Fibroblast of lung (primary cell): ENCODE measurements at regions not wholly inside any gene's neighbourhood (a gene's known extent, or its start where the extent isn't known, plus 50 kb on each side); places are given as distances from the start of the nearest gene placed in this dataset.

Source experiments
- DNase-seq, 2 donors: peaks; one replicate each; pipeline versions ENCODE4 v3.0.0 to v3.0.0-alpha.2; 2010; ENCODE audit warnings: low read depth in 2 of 2
- H2AFZ ChIP-seq: 2 replicates; pipeline ENCODE4 v1.5.1; 2012; ENCODE audit warnings: low read length, control low read depth, inconsistent platforms
- H3K27ac ChIP-seq: 2 replicates; pipeline ENCODE4 v1.5.1; 2011; ENCODE audit warnings: low read length, control low read depth; ENCODE audit not compliant: insufficient read depth
- H3K27me3 ChIP-seq: 2 replicates; pipeline ENCODE4 v1.5.1; 2011; ENCODE audit warnings: mild to moderate bottlenecking, low read length; ENCODE audit not compliant: control insufficient read depth, insufficient read depth
- H3K36me3 ChIP-seq: 2 replicates; pipeline ENCODE4 v1.5.1; 2011; ENCODE audit warnings: low read length; ENCODE audit not compliant: control insufficient read depth, insufficient read depth
- H3K4me1 ChIP-seq: 2 replicates; pipeline ENCODE4 v1.5.1; 2011; ENCODE audit warnings: low read length; ENCODE audit not compliant: control insufficient read depth, insufficient read depth; ENCODE audit errors: extremely low read depth
- H3K4me2 ChIP-seq: 2 replicates; pipeline ENCODE4 v1.5.1; 2011; ENCODE audit warnings: low read length, control low read depth; ENCODE audit not compliant: insufficient read depth; ENCODE audit errors: extremely low read depth
- H3K4me3 ChIP-seq, 4 experiments: fragments of 200-600 bp in 1 of 4; sonication (generic) in 1 of 4; replicated peaks in 1 of 4; 2 replicates each; pipeline ENCODE4 v1.5.1; 2011 to 2016; ENCODE audit warnings: low read length in 4 of 4, low read depth in 3 of 4, mild to moderate bottlenecking in 3 of 4, control low read depth in 2 of 4, inconsistent platforms in 1 of 4, mixed read lengths in 1 of 4; ENCODE audit not compliant: insufficient read depth in 1 of 4; ENCODE audit errors: control extremely low read depth in 1 of 4
- H3K79me2 ChIP-seq: 2 replicates; pipeline ENCODE4 v1.5.1; 2012; ENCODE audit warnings: mild to moderate bottlenecking, low read length, inconsistent platforms; ENCODE audit not compliant: control insufficient read depth, insufficient read depth
- H3K9ac ChIP-seq: 2 replicates; pipeline ENCODE4 v1.5.1; 2011; ENCODE audit warnings: mild to moderate bottlenecking, low read length, control low read depth; ENCODE audit not compliant: insufficient read depth
- H3K9me3 ChIP-seq: 2 replicates; pipeline ENCODE4 v1.5.1; 2012; ENCODE audit warnings: low read depth, low read length; ENCODE audit not compliant: control insufficient read depth, insufficient read depth
- H4K20me1 ChIP-seq: 2 replicates; pipeline ENCODE4 v1.5.1; 2011; ENCODE audit warnings: low read length; ENCODE audit not compliant: control insufficient read depth, insufficient read depth; ENCODE audit errors: extremely low read depth
- EZH2 ChIP-seq: IDR thresholded peaks from 2 replicates; pipeline ENCODE4 v1.5.1; 2012; ENCODE audit warnings: low read length, control low read depth, mild to moderate bottlenecking; ENCODE audit errors: missing control alignments
- TF ChIP-seq, protein P1 (sequence below), 2 donors: IDR thresholded peaks in 1 of 2; conservative IDR thresholded peaks in 1 of 2; 1 replicate in 1 of 2; 2 replicates in 1 of 2; pipeline ENCODE4 v1.5.1; 2011 to 2012; ENCODE audit warnings: low read length in 2 of 2, control low read depth in 1 of 2, inconsistent platforms in 1 of 2, low read depth in 1 of 2, mild to moderate bottlenecking in 1 of 2

DNA sequence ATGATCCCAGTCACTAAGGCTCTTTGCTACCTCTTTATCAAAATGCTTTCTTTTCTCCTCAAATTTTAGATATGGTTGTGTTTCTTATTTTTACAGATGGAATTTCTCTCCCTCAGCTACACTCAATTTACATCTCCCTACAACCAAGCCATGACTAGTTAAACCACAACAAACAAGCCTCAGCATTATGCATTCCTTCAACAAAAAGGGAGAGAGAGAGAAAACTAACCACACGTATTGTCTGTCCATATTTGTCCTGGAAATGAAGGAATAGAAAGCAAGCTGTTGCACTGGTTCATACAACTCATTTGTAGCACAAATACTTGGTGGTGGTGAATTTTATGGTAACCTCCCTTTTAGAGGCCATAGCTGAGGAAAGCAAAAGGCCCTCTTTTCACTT, 286.4 kb downstream of the AHR start:
- no peak overlapping the region for H3K27ac ChIP-seq
- no peak overlapping the region for H3K4me2 ChIP-seq
- H3K4me3 ChIP-seq: no peak overlapping the region
- peak; percentile 72 to 92 for DNase-seq
- no peaks in the 10 kb centered on the region for H4K20me1 ChIP-seq
- TF ChIP-seq, protein P1, sequence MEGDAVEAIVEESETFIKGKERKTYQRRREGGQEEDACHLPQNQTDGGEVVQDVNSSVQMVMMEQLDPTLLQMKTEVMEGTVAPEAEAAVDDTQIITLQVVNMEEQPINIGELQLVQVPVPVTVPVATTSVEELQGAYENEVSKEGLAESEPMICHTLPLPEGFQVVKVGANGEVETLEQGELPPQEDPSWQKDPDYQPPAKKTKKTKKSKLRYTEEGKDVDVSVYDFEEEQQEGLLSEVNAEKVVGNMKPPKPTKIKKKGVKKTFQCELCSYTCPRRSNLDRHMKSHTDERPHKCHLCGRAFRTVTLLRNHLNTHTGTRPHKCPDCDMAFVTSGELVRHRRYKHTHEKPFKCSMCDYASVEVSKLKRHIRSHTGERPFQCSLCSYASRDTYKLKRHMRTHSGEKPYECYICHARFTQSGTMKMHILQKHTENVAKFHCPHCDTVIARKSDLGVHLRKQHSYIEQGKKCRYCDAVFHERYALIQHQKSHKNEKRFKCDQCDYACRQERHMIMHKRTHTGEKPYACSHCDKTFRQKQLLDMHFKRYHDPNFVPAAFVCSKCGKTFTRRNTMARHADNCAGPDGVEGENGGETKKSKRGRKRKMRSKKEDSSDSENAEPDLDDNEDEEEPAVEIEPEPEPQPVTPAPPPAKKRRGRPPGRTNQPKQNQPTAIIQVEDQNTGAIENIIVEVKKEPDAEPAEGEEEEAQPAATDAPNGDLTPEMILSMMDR (conservative IDR thresholded peaks at IDR 0.05 in 1 of 2, IDR thresholded peaks at IDR 0.05 in 1 of 2; ENCODE audit: low read depth in 1 of 2, low read length in 2 of 2): no peak
- TF ChIP-seq EZH2: no peak
- H3K4me1 ChIP-seq: no peaks in the 10 kb centered on the region
- H3K9me3 ChIP-seq: no peaks in the 10 kb centered on the region
- no peak overlapping the region for H3K9ac ChIP-seq
- H3K79me2 ChIP-seq: no peaks in the 10 kb centered on the region
- H3K36me3 ChIP-seq: no peaks in the 10 kb centered on the region
- H2AFZ ChIP-seq: no peak overlapping the region
- H3K27me3 ChIP-seq: no peaks in the 10 kb centered on the region

DNA sequence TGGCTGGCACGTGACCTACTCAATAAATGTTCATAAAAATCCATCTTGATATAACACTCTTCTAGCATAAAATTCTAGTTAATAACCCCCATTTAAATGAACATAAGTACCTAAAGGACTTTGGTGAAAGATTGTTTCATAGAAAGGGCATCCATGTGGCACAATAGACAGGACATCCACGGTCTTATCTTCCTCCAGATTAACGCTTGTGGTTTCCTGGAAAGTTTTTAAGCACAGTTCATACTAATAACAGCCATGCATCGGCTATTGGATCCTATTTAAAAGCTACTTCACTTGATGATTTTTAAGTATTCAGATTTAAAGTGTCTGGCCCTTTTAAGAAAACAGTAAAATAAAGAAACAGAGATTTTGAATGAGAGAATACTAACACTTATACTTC, 288.3 kb downstream of the AHR start:
- no peak overlapping the region for H3K9ac ChIP-seq
- peak in 1 of 2 donors; percentile 41 for DNase-seq
- H2AFZ ChIP-seq: no peak overlapping the region

DNA sequence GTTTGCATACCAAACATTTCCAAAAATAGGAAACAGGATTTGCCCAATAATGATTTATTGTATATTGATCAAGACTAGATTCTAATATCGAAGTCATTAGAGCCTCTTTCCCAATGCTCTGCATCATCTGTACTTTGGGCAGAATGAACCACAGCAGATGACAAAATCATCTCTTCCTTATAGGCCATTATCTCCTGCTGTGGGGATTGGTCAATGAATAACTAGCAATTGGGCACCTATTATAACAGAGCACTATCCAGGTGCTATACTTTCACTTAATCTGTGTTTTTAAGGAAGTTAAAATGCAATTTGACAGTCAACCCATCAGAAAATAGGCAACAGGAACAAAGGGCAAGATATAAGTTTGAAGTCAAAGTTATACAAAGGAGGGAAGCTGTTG, 290.3 kb downstream of the AHR start:
- Histone ChIP-seq H4K20me1 (no peaks in the 10 kb centered on the region), H3K4me2 (no peak overlapping the region), H3K27ac (no peak overlapping the region), H3K4me1 (no peaks in the 10 kb centered on the region), H3K9me3 (no peaks in the 10 kb centered on the region), H3K79me2 (no peaks in the 10 kb centered on the region), H3K36me3 (no peaks in the 10 kb centered on the region), H3K27me3 (no peaks in the 10 kb centered on the region), H3K4me3 (no peak overlapping the region), H3K9ac (no peak overlapping the region), H2AFZ (no peak overlapping the region)
- TF ChIP-seq EZH2: no peak
- TF ChIP-seq, protein P1 (conservative IDR thresholded peaks at IDR 0.05 in 1 of 2, IDR thresholded peaks at IDR 0.05 in 1 of 2; ENCODE audit: low read depth in 1 of 2, low read length in 2 of 2): no peak
- no peak for DNase-seq

More for the DNA sequence above, 288.3 kb downstream of the AHR start:
- Histone ChIP-seq H3K36me3 (no peaks in the 10 kb centered on the region), H3K4me1 (no peaks in the 10 kb centered on the region), H4K20me1 (no peaks in the 10 kb centered on the region), H3K79me2 (no peaks in the 10 kb centered on the region), H3K9me3 (no peaks in the 10 kb centered on the region), H3K4me2 (no peak overlapping the region), H3K4me3 (no peak overlapping the region), H3K27me3 (no peaks in the 10 kb centered on the region), H3K27ac (no peak overlapping the region)
- TF ChIP-seq, protein P1 (conservative IDR thresholded peaks at IDR 0.05 in 1 of 2, IDR thresholded peaks at IDR 0.05 in 1 of 2; ENCODE audit: low read depth in 1 of 2, low read length in 2 of 2): no peak
- TF ChIP-seq EZH2: no peak
